NB4 (cell line): ENCODE measurements at regions not wholly inside any gene's neighbourhood (a gene's known extent, or its start where the extent isn't known, plus 50 kb on each side); places are given as distances from the start of the nearest gene placed in this dataset.

Experiments used
- CTCF ChIP-seq: IDR thresholded peaks from one replicate; pipeline ENCODE4 v1.5.1; 2012; ENCODE audit warnings: low read depth, low read length
- POLR2A ChIP-seq: IDR thresholded peaks from 2 replicates; pipeline ENCODE4 v1.6.1; 2011; ENCODE audit warnings: mild to moderate bottlenecking; ENCODE audit not compliant: insufficient read length; ENCODE audit errors: extremely low read depth
- TF ChIP-seq, protein P1 (sequence below): IDR thresholded peaks from 2 replicates; pipeline ENCODE4 v1.6.1; 2011; ENCODE audit warnings: low read depth, low read length

- no peak for TF ChIP-seq CTCF
- no peak for TF ChIP-seq POLR2A
- TF ChIP-seq, protein P1, sequence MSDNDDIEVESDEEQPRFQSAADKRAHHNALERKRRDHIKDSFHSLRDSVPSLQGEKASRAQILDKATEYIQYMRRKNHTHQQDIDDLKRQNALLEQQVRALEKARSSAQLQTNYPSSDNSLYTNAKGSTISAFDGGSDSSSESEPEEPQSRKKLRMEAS: no peak
Measured at GRCh38 chr5:115360046-115360685, 63.7 kb upstream of the CCDC112 start.
